Lower leg skin (tissue), 3 donors: ENCODE measurements at regions not wholly inside any gene's neighbourhood (a gene's known extent, or its start where the extent isn't known, plus 50 kb on each side); places are given as distances from the start of the nearest gene placed in this dataset.

ENCODE experiments used
- POLR2A ChIP-seq, 2 donors: fragments of 450-650 bp; IDR thresholded peaks; one replicate each; pipeline ENCODE4 v1.6.1; 2016 to 2017; ENCODE audit warnings: antibody characterized with exemption in 2 of 2, mild to moderate bottlenecking in 1 of 2, moderate library complexity in 1 of 2
- TF ChIP-seq, protein P1 (sequence below), 3 donors: fragments of 450-650 bp; IDR thresholded peaks; one replicate each; pipeline ENCODE4 v1.5.1; 2016; ENCODE audit warnings: antibody characterized with exemption in 3 of 3, mild to moderate bottlenecking in 3 of 3, moderate library complexity in 2 of 3

DNA sequence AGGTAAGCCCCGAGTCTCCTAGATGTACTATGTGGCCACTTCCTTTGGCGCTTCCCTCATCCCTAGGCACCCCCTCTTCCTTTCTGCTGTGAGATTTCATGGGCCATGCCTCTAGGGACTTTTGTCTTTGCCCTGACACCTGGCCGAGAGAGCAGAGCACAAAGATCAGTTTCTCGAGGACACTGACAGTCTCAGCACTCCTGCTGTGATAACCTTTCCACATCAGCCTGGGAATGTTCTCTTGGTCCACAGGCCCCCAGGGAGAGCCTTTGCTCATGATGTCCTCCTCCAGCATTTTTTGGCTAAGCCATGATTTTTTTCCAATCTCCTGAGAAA is 127.0 kb upstream of the CPEB4 start:
- TF ChIP-seq, protein P1, sequence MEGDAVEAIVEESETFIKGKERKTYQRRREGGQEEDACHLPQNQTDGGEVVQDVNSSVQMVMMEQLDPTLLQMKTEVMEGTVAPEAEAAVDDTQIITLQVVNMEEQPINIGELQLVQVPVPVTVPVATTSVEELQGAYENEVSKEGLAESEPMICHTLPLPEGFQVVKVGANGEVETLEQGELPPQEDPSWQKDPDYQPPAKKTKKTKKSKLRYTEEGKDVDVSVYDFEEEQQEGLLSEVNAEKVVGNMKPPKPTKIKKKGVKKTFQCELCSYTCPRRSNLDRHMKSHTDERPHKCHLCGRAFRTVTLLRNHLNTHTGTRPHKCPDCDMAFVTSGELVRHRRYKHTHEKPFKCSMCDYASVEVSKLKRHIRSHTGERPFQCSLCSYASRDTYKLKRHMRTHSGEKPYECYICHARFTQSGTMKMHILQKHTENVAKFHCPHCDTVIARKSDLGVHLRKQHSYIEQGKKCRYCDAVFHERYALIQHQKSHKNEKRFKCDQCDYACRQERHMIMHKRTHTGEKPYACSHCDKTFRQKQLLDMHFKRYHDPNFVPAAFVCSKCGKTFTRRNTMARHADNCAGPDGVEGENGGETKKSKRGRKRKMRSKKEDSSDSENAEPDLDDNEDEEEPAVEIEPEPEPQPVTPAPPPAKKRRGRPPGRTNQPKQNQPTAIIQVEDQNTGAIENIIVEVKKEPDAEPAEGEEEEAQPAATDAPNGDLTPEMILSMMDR (IDR thresholded peaks at IDR 0.05), result no peak
- TF ChIP-seq POLR2A (IDR thresholded peaks at IDR 0.05), result no peak
